Central memory CD4-positive, alpha-beta T cell (primary cell): ENCODE measurements at regions not wholly inside any gene's neighbourhood (a gene's known extent, or its start where the extent isn't known, plus 50 kb on each side); places are given as distances from the start of the nearest gene placed in this dataset.

Experiments used
- DNase-seq: peaks from one replicate; pipeline ENCODE4 v3.0.0; 2022

- DNase-seq, result no peak
These were observed 350.6 kb downstream of the ZNF536 start for GRCh38 chr19:30722761-30723160.

GRCh38 chr19:30722186-30722585 is 350.0 kb downstream of the ZNF536 start:
- DNase-seq, result no peak

GRCh38 chr19:30719999-30720345 is 347.8 kb downstream of the ZNF536 start:
- no peak for DNase-seq

- no peak for DNase-seq
These were observed 347.2 kb downstream of the ZNF536 start for GRCh38 chr19:30719189-30719998.

- DNase-seq, result no peak
These were observed 346.5 kb downstream of the ZNF536 start for GRCh38 chr19:30718707-30719106.

GRCh38 chr19:30718014-30718413 is 345.8 kb downstream of the ZNF536 start:
- DNase-seq, result no peak

- DNase-seq, result no peak
These were observed 345.2 kb downstream of the ZNF536 start for GRCh38 chr19:30717381-30717780.

- no peak for DNase-seq
These were observed 340.5 kb downstream of the ZNF536 start for GRCh38 chr19:30712431-30713337.

- no peak for DNase-seq
These were observed 339.6 kb downstream of the ZNF536 start for GRCh38 chr19:30711826-30712225.

GRCh38 chr19:30711296-30711695 is 339.1 kb downstream of the ZNF536 start:
- no peak for DNase-seq

- DNase-seq, result no peak
These were observed 338.5 kb downstream of the ZNF536 start for GRCh38 chr19:30710721-30711120.

- DNase-seq, result no peak
These were observed 336.4 kb downstream of the ZNF536 start for GRCh38 chr19:30708416-30709178.

- no peak for DNase-seq
These were observed 332.7 kb downstream of the ZNF536 start for GRCh38 chr19:30704771-30705330.

GRCh38 chr19:30703645-30704044 is 331.5 kb downstream of the ZNF536 start:
- DNase-seq, result no peak

- DNase-seq, result no peak
These were observed 329.0 kb downstream of the ZNF536 start for GRCh38 chr19:30701178-30701577.

- DNase-seq, result no peak
These were observed 327.7 kb downstream of the ZNF536 start for GRCh38 chr19:30699871-30700280.

GRCh38 chr19:30696514-30696913 is 324.3 kb downstream of the ZNF536 start:
- DNase-seq, result no peak

GRCh38 chr19:30695171-30695875 is 323.1 kb downstream of the ZNF536 start:
- no peak for DNase-seq

- no peak for DNase-seq
These were observed 322.1 kb downstream of the ZNF536 start for GRCh38 chr19:30694156-30694755.

GRCh38 chr19:30692879-30693503 is 320.8 kb downstream of the ZNF536 start:
- no peak for DNase-seq

- DNase-seq, result no peak
These were observed 320.1 kb downstream of the ZNF536 start for GRCh38 chr19:30692181-30692811.
